Parathyroid adenoma (tissue), 2 donors: ENCODE measurements at regions not wholly inside any gene's neighbourhood (a gene's known extent, or its start where the extent isn't known, plus 50 kb on each side); places are given as distances from the start of the nearest gene placed in this dataset.

Source experiments
- H2AFZ ChIP-seq: fragments of 300-600 bp; sonication (generic); one replicate; pipeline ENCODE4 v1.7.0; 2017; ENCODE audit warnings: antibody characterized with exemption, mild to moderate bottlenecking
- H3K27ac ChIP-seq: fragments of 300-600 bp; sonication (generic); one replicate; pipeline ENCODE4 v1.7.0; 2017
- H3K27me3 ChIP-seq: fragments of 300-600 bp; sonication (generic); one replicate; pipeline ENCODE4 v1.7.0; 2017; ENCODE audit warnings: low read length; ENCODE audit not compliant: control insufficient read depth, insufficient read depth
- H3K36me3 ChIP-seq: fragments of 300-600 bp; sonication (generic); one replicate; pipeline ENCODE4 v1.7.0; 2017; ENCODE audit warnings: low read length; ENCODE audit not compliant: control insufficient read depth, insufficient read depth
- H3K4me1 ChIP-seq: fragments of 300-600 bp; sonication (generic); one replicate; pipeline ENCODE4 v1.7.0; 2017; ENCODE audit warnings: control low read depth
- H3K4me2 ChIP-seq: fragments of 300-600 bp; sonication (generic); one replicate; pipeline ENCODE4 v1.7.0; 2017; ENCODE audit warnings: low read length
- H3K4me3 ChIP-seq: fragments of 300-600 bp; sonication (generic); one replicate; pipeline ENCODE4 v1.7.0; 2017; ENCODE audit warnings: low read depth, low read length
- H3K79me2 ChIP-seq: fragments of 300-600 bp; sonication (generic); one replicate; pipeline ENCODE4 v1.7.0; 2017; ENCODE audit warnings: control low read depth
- H3K9ac ChIP-seq: fragments of 300-600 bp; sonication (generic); one replicate; pipeline ENCODE4 v1.7.0; 2017; ENCODE audit warnings: mild to moderate bottlenecking
- H3K9me3 ChIP-seq: fragments of 300-600 bp; sonication (generic); one replicate; pipeline ENCODE4 v1.7.0; 2017; ENCODE audit warnings: low read length; ENCODE audit not compliant: control insufficient read depth
- CTCF ChIP-seq: fragments of 300-600 bp; sonication (generic); IDR thresholded peaks from one replicate; pipeline ENCODE4 v1.7.0; 2017; ENCODE audit warnings: antibody characterized with exemption, mild to moderate bottlenecking
- donor health status: primary hyperparathyroidism.

- Histone ChIP-seq H3K36me3 (no peaks in the 10 kb centered on the region), H3K9me3 (no peaks in the 10 kb centered on the region), H3K4me2 (no peak overlapping the region), H3K27me3 (no peaks in the 10 kb centered on the region), H2AFZ (no peak overlapping the region), H3K4me1 (no peaks in the 10 kb centered on the region), H3K9ac (no peak overlapping the region), H3K4me3 (no peak overlapping the region), H3K79me2 (no peaks in the 10 kb centered on the region), H3K27ac (no peak overlapping the region)
- no peak for TF ChIP-seq CTCF
Observed at GRCh38 chr9:85292261-85292660, 449.5 kb downstream of the AGTPBP1 start.

- Histone ChIP-seq H3K27me3 (no peaks in the 10 kb centered on the region), H3K9me3 (no peaks in the 10 kb centered on the region), H3K4me1 (no peaks in the 10 kb centered on the region), H3K9ac (no peak overlapping the region), H2AFZ (no peak overlapping the region), H3K36me3 (no peaks in the 10 kb centered on the region), H3K4me3 (no peak overlapping the region), H3K79me2 (no peaks in the 10 kb centered on the region), H3K4me2 (no peak overlapping the region), H3K27ac (no peak overlapping the region)
- TF ChIP-seq CTCF = no peak
Observed at GRCh38 chr9:85291266-85291665, 450.5 kb downstream of the AGTPBP1 start.

GRCh38 chr9:85290019-85290418 is 451.7 kb downstream of the AGTPBP1 start:
- H3K9ac ChIP-seq = no peak overlapping the region
- no peaks in the 10 kb centered on the region for H3K4me1 ChIP-seq
- H3K79me2 ChIP-seq = no peaks in the 10 kb centered on the region
- H2AFZ ChIP-seq = no peak overlapping the region
- H3K36me3 ChIP-seq = no peaks in the 10 kb centered on the region
- H3K4me3 ChIP-seq = no peak overlapping the region
- no peaks in the 10 kb centered on the region for H3K27me3 ChIP-seq
- no peak overlapping the region for H3K27ac ChIP-seq
- H3K4me2 ChIP-seq = no peak overlapping the region
- TF ChIP-seq CTCF = no peak
- no peaks in the 10 kb centered on the region for H3K9me3 ChIP-seq

GRCh38 chr9:85289142-85289541 is 452.6 kb downstream of the AGTPBP1 start:
- Histone ChIP-seq H3K36me3 (no peaks in the 10 kb centered on the region), H3K4me3 (no peak overlapping the region), H3K9ac (no peak overlapping the region), H3K9me3 (no peaks in the 10 kb centered on the region), H3K4me2 (no peak overlapping the region), H3K27ac (no peak overlapping the region), H3K4me1 (no peaks in the 10 kb centered on the region), H2AFZ (no peak overlapping the region), H3K79me2 (no peaks in the 10 kb centered on the region), H3K27me3 (no peaks in the 10 kb centered on the region)
- no peak for TF ChIP-seq CTCF

GRCh38 chr9:85283421-85283820 is 458.3 kb downstream of the AGTPBP1 start:
- H3K9me3 ChIP-seq = no peaks in the 10 kb centered on the region
- H3K4me3 ChIP-seq = no peak overlapping the region
- H3K4me2 ChIP-seq = no peak overlapping the region
- H3K4me1 ChIP-seq = no peaks in the 10 kb centered on the region
- no peak for TF ChIP-seq CTCF
- H3K79me2 ChIP-seq = no peaks in the 10 kb centered on the region
- H3K36me3 ChIP-seq = no peaks in the 10 kb centered on the region
- no peak overlapping the region for H3K9ac ChIP-seq
- H3K27me3 ChIP-seq = peaks cover 3% of the 10 kb centered on the region
- H2AFZ ChIP-seq = no peak overlapping the region
- H3K27ac ChIP-seq = no peak overlapping the region
